PC-9 (cell line): ENCODE measurements at regions not wholly inside any gene's neighbourhood (a gene's known extent, or its start where the extent isn't known, plus 50 kb on each side); places are given as distances from the start of the nearest gene placed in this dataset.

ENCODE experiments used
- BruUV-seq: library from RNA; stranded (reverse); fragments of 400-500 nt; replicated peaks from 2 replicates; lab custom pipeline; 2021; lab: Mats Ljungman, UMichigan
- CTCF ChIA-PET: fragments of 300-600 bp; sonication (Branson Sonifier 250); formaldehyde crosslinking; loops from one replicate; lab custom pipeline; 2022; ENCODE audit warnings: antibody characterized with exemption; lab: Charles Lee
- POLR2A ChIA-PET: fragments of 300-600 bp; sonication (Branson Sonifier 250); formaldehyde crosslinking; loops from one replicate; lab custom pipeline; 2022; ENCODE audit warnings: antibody characterized with exemption; ENCODE audit not compliant: unreplicated experiment; lab: Charles Lee
- DNase-seq, 2 experiments: peaks; one replicate each; pipeline versions ENCODE4 v3.0.0 to v3.0.0-alpha.2; 2015 to 2022; ENCODE audit warnings: mixed read lengths in 1 of 2
- H2AFZ ChIP-seq: fragments of 200-600 bp; sonication (generic); 2 replicates; pipeline ENCODE4 v1.8.1; 2017; ENCODE audit warnings: antibody characterized with exemption
- H3F3A ChIP-seq: fragments of 200-600 bp; sonication (generic); 2 replicates; pipeline ENCODE4 v1.8.1; 2017; ENCODE audit warnings: antibody characterized with exemption, mild to moderate bottlenecking, low read depth; ENCODE audit not compliant: insufficient read depth
- H3K27ac ChIP-seq: fragments of 200-600 bp; sonication (generic); 2 replicates; pipeline ENCODE4 v1.6.1; 2016; ENCODE audit warnings: mixed run types
- H3K27me3 ChIP-seq: fragments of 200-600 bp; sonication (generic); 2 replicates; pipeline ENCODE4 v1.6.1; 2016; ENCODE audit warnings: low read depth, mixed run types; ENCODE audit not compliant: insufficient read depth
- H3K36me3 ChIP-seq: fragments of 200-600 bp; sonication (generic); 2 replicates; pipeline ENCODE4 v1.6.1; 2016; ENCODE audit warnings: low read depth, mixed run types
- H3K4me1 ChIP-seq: fragments of 200-600 bp; sonication (generic); replicated peaks from 2 replicates; pipeline ENCODE4 v1.6.1; 2016; ENCODE audit warnings: mixed run types; ENCODE audit not compliant: insufficient read depth
- H3K4me2 ChIP-seq: fragments of 200-600 bp; sonication (generic); 2 replicates; pipeline ENCODE4 v1.6.1; 2017; ENCODE audit warnings: mixed run types
- H3K4me3 ChIP-seq: fragments of 200-600 bp; sonication (generic); 2 replicates; pipeline ENCODE4 v1.6.1; 2016; ENCODE audit warnings: mixed run types
- H3K79me2 ChIP-seq: fragments of 200-600 bp; sonication (generic); 2 replicates; pipeline ENCODE4 v1.6.1; 2017; ENCODE audit warnings: low read depth, mixed run types
- H3K9me2 ChIP-seq: fragments of 200-600 bp; sonication (generic); 2 replicates; pipeline ENCODE4 v1.8.1; 2017; ENCODE audit warnings: mild to moderate bottlenecking; ENCODE audit not compliant: insufficient read depth
- H3K9me3 ChIP-seq: fragments of 200-600 bp; sonication (generic); 2 replicates; pipeline ENCODE4 v1.8.1; 2016; ENCODE audit warnings: low read depth; ENCODE audit not compliant: insufficient read depth
- H4K20me1 ChIP-seq: fragments of 200-600 bp; sonication (generic); 2 replicates; pipeline ENCODE4 v1.8.1; 2017; ENCODE audit not compliant: insufficient read depth
- EZH2 ChIP-seq: fragments of 200-600 bp; sonication (generic); IDR thresholded peaks from 2 replicates; pipeline ENCODE4 v1.8.0; 2017; ENCODE audit warnings: antibody characterized with exemption, low read depth
- intact Hi-C: fragments of 100-400 bp; cut with micrococcal nuclease; formaldehyde crosslinking; loops from one replicate; pipeline ENCODE4 v1.10.0; 2022; ENCODE audit not compliant: unreplicated experiment
- TF ChIP-seq, protein P1 (sequence below): fragments of 200-600 bp; sonication (generic); conservative IDR thresholded peaks from 2 replicates; pipeline ENCODE4 v1.6.1; 2017; ENCODE audit warnings: mixed run types, antibody characterized with exemption, mild to moderate bottlenecking, moderate library complexity

- ChIA-PET CTCF (no interaction called here), POLR2A (no interaction called here)
- no peaks in the 10 kb centered on the region for H3K36me3 ChIP-seq
- BruUV-seq: no TSS peak
- no peaks in the 10 kb centered on the region for H3K9me3 ChIP-seq
- no peak overlapping the region for H3K27ac ChIP-seq
- no peaks in the 10 kb centered on the region for H3F3A ChIP-seq
- no peaks in the 10 kb centered on the region for H3K27me3 ChIP-seq
- no peak for DNase-seq
- intact Hi-C loops: no loop called here
- H3K4me1 ChIP-seq: no peaks in the 10 kb centered on the region
- H2AFZ ChIP-seq: no peak overlapping the region
- no peak for TF ChIP-seq EZH2
- TF ChIP-seq, protein P1, sequence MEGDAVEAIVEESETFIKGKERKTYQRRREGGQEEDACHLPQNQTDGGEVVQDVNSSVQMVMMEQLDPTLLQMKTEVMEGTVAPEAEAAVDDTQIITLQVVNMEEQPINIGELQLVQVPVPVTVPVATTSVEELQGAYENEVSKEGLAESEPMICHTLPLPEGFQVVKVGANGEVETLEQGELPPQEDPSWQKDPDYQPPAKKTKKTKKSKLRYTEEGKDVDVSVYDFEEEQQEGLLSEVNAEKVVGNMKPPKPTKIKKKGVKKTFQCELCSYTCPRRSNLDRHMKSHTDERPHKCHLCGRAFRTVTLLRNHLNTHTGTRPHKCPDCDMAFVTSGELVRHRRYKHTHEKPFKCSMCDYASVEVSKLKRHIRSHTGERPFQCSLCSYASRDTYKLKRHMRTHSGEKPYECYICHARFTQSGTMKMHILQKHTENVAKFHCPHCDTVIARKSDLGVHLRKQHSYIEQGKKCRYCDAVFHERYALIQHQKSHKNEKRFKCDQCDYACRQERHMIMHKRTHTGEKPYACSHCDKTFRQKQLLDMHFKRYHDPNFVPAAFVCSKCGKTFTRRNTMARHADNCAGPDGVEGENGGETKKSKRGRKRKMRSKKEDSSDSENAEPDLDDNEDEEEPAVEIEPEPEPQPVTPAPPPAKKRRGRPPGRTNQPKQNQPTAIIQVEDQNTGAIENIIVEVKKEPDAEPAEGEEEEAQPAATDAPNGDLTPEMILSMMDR: no peak
- no peaks in the 10 kb centered on the region for H3K9me2 ChIP-seq
- H3K4me3 ChIP-seq: no peak overlapping the region
- no peak overlapping the region for H3K4me2 ChIP-seq
- H3K79me2 ChIP-seq: no peaks in the 10 kb centered on the region
- H4K20me1 ChIP-seq: no peaks in the 10 kb centered on the region
Observed at GRCh38 chr13:67964986-67965385, 734.9 kb upstream of the PCDH9 start.

- Histone ChIP-seq H3K79me2 (no peaks in the 10 kb centered on the region), H4K20me1 (no peaks in the 10 kb centered on the region), H3K27me3 (no peaks in the 10 kb centered on the region), H3F3A (no peaks in the 10 kb centered on the region), H2AFZ (no peak overlapping the region), H3K9me2 (no peaks in the 10 kb centered on the region), H3K4me1 (no peaks in the 10 kb centered on the region), H3K36me3 (no peaks in the 10 kb centered on the region), H3K4me2 (no peak overlapping the region), H3K4me3 (no peak overlapping the region), H3K9me3 (no peaks in the 10 kb centered on the region), H3K27ac (no peak overlapping the region)
- no TSS peak for BruUV-seq
- ChIA-PET POLR2A (no interaction called here), CTCF (no interaction called here)
- intact Hi-C loops: no loop called here
- DNase-seq: no peak
- no peak for TF ChIP-seq EZH2
- TF ChIP-seq, protein P1: no peak
Observed at GRCh38 chr13:67964091-67964490, 734.0 kb upstream of the PCDH9 start.

GRCh38 chr13:67961331-67961730, 731.2 kb upstream of the PCDH9 start:
- ChIA-PET CTCF (no interaction called here), POLR2A (no interaction called here)

More at GRCh38 chr13:67961331-67961730, 731.2 kb upstream of the PCDH9 start:
- no peaks in the 10 kb centered on the region for H3F3A ChIP-seq
- H3K9me3 ChIP-seq: no peaks in the 10 kb centered on the region
- DNase-seq: no peak
- no TSS peak for BruUV-seq
- no peak overlapping the region for H3K27ac ChIP-seq
- H2AFZ ChIP-seq: no peak overlapping the region
- intact Hi-C loops: no loop called here
- H3K9me2 ChIP-seq: no peaks in the 10 kb centered on the region
- TF ChIP-seq, protein P1: no peak
- TF ChIP-seq EZH2: no peak
- H3K4me2 ChIP-seq: no peak overlapping the region
- H3K27me3 ChIP-seq: no peaks in the 10 kb centered on the region
- no peaks in the 10 kb centered on the region for H3K79me2 ChIP-seq
- no peaks in the 10 kb centered on the region for H3K4me1 ChIP-seq
- H3K4me3 ChIP-seq: no peak overlapping the region
- H4K20me1 ChIP-seq: no peaks in the 10 kb centered on the region
- H3K36me3 ChIP-seq: no peaks in the 10 kb centered on the region
